ENCODE measurements at regions not wholly inside any gene's neighbourhood (a gene's known extent, or its start where the extent isn't known, plus 50 kb on each side); places are given as distances from the start of the nearest gene placed in this dataset.
"Not testable (repeated sequence)": the region's sequence is repeated elsewhere in the genome, so short reads cannot be mapped to it uniquely, and the experiment has no call there.

DNA sequence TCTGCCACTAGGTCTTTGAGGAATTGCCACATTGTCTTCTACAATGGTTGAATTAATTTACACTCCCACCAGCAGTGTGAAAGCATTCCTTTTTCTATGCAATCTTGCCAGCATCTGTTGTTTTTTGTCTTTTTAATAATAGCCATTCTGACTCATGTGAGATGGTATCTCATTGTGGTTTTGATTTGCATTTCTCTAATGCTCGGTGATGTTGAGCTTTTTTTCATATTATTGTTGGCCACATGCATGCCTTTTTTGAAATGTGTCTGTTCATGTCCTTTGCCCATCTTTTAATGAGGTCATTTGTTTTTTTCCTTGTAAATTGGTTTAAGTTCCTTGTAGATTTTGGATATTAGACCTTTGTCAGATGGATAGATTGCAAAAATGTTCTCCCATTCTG, 661.8 kb downstream of the GLUD2 start:
- not testable (repeated sequence) for DNase-seq

DNA sequence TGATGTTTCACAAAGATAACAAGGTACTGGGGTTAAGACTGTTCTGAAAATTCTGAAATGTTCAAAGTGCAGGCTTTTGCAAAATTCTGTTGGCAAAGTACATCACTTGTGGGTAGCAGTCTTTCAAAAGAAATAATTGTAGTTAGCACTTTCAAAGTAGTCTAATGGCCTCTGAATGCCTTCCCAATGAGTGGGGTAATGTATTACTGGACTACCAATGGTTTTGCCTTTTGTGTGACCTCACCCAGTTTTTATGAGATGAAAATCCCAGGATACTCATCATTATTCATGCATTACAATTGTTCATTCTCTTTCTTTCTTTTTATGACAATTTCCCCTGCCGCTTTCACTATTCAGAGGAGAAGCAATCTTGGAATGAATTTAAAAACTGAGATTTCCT, 686.1 kb downstream of the GLUD2 start:
- DNase-seq: no peak

DNA sequence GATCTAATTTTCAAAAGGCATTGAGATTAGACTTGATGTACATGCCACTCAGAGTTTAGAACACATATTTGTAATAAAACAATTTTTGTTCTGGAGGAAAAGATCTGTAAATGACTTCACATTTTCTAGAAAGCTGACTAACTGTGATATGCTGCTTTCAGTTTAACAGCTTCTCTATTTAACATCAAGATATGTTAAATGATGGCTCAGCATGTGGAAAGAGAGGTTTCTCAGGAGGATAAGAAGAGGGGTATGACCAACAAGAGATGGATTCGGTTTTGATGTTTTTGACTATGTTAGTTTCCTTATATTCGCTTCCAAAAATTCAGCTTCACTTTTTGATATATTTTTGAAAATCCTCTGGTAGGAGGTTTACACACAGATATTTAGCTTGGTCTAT, 698.7 kb downstream of the GLUD2 start:
- no peak for DNase-seq

DNA sequence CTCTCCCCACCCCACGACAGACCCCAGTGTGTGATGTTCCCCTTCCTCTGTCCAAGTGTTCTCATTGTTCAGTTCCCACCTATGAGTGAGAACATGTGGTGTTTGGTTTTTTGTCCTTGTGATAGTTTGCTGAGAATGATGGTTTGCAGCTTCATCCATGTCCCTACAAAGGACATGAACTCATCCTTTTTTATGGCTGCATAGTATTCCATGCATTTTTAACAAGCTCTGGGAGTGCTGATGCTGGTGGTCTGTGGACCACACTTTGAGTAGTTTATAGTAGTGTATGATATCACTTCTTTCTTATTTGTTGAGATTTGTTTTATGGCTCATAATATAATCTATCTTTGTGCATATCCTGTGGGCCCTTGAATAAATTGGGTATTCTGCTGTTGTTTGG, 706.2 kb downstream of the GLUD2 start:
- not testable (repeated sequence) for DNase-seq

DNA sequence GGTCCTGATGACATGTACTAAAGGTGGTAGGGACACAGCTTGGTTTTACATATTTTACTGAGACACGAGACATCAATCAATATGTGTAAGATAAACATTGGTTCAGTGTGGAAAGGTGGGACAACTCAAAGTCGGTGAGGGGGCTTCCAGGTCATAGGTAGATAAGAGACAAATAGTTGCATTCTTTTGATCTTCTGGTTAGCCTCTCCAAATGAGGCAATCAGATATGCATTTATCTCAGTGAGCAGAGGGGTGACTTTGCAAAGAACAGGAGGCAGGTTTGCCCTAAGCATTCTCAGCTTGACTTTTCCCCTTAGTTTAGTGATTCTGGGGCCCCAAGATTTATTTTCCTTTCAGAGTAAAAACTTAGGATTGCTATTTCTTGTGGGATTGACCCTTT, 706.9 kb downstream of the GLUD2 start:
- no peak for DNase-seq

DNA sequence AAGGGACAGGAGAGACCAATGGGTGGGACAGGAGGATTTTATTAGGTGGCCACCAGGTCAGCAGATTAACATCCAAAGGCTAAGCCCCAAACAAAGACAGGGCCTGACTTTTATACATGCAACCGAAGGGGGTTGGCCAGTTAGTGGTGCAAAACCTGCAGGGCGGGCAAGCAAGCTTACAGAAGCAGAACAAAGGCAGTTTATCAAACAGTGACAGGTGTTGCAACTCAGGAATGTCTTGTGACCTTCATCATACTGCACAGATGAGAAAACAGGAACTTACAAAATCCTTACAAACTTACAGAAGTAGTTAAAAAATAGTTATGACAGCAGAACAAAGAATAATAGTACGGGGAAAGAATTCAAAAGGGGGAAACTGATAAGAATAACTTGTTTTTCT, 708.1 kb downstream of the GLUD2 start:
- no peak for DNase-seq

DNA sequence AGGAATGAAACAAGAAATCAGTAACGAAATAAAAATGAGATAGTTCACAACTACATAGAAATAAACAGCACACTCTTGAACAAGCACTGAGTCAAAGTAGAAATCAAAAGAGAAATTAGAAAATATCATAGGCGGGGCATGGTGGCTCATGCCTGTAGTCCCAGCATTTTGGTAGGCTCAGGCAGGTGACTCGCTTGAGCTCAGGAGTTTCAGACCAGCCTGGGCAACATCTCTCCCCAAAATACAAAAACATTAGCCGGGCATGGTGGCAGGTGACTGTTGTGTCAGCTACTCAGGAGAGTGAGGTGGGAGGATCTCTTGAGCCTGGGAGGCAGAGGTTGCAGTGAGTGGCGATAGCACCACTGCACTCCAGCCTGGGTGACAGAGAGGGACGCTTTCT, 714.4 kb downstream of the GLUD2 start:
- no peak for DNase-seq

DNA sequence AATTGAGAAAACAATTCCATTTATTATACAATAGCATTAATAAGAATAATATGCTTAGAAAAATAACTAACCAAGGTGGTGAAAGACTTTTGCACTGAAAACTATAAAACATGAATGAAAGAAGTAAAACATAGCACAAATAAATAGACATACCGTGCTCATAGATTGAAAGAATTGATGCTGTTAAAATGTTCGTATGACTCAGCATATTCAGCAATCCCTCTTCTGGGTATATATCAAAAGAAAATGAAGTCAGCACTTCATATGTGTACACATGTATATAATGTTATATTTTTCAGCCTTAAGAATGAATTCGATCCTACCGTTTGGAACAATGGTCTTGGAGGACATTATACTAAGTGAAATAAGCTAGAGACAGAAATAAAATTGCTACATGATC, 716.3 kb downstream of the GLUD2 start:
- DNase-seq: no peak

DNA sequence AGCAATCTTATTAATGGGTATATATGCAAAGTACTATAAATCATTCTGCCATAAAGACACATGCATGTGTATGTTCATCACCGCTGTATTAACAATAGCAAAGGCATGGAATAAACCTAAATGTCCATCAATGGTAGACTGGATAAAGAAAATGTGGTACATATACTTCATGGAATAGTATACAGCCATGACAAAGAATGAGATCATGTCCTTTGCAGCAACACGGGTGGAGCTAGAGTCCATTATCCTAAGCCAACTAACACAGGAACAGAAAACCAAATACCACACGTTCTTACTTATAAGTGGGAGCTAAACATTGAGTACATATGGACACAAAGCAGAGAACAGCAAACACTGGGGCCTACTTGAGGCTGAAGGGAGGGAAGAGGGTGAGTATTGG, 720.8 kb downstream of the GLUD2 start:
- not testable (repeated sequence) for DNase-seq

DNA sequence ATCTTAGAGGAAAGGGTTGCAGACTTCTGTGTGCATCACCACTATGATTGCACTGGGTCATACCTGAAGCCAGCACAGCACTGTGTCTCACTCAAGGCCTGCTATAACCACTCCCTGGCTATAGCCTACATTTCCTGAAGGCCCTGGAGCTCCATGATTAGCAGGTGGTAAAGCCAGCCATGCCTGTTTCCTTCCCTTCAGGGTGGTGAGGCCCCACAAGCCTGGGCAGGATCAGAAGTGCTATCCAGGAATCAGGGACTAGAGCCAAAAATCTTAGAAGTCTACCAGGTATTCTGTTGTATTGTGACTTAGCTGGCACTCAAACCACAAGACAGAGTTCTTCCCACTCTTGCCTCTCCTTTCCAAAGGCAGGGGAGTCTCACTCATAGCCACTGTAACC, 734.6 kb downstream of the GLUD2 start:
- no peak for DNase-seq

DNA sequence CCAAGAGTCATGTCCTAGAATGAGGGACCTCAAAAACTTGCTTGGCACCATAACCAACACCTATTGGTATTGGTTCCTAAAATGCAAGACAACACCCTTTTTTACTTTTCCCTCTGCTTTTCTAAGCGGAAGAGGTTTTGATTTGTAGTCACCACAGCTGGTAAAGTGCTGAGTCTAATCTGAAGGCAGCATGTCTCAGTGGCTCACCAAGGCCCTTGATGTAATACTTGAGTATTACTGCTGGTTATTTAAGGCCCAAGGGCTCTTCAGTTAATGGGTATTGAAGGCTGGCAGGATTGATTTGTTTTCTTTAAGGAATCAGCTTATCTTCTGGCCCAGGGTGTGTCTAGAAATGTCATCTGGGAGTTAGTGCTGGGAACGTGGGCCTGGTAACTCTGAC, 735.1 kb downstream of the GLUD2 start:
- DNase-seq: no peak

DNA sequence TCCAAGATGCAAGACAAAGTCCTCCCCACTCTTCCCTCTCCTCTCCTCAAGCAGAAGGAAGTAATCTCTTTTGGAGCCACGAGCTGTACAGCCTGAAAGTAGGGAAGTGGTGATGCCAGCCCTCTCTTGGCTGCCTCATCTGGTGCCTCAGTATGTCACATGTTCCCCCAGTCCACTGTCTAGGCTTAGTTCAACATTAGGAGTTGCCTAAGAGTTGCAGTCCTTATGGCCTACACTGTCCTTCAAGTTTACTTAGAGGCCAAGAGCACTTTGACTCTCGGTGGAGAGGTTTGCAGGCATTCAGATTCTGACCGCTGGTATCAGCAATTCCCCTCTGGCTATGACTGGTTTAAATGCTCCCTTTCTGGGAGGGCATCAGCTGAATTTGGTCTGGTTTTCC, 735.6 kb downstream of the GLUD2 start:
- DNase-seq: no peak

DNA sequence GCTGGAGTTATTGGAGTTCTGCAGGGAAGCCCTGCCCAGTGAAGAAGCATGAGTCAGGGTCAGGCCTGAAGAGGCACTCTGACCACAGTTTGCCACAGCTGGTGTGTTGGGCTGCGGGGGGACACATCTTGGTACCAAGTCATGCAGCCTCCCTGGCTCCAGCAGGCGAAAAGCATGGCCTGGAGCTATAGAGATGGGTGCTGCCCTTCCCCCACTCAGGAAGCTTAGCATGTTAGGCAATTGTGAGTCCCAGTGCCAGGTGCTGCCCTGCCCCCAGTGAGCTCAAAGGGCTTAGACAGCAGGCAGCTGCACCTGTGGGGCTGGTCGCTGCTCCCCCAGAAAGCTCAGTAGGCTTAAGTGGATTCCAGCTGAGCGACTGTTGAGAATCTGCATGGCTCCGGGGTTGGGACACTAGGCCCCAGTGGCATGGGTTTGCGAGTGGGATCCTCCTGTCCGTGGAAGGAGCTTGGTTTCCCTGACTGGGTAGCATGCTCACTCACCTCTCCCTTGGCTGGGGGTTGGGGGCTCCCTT, 755.5 kb downstream of the GLUD2 start:
- no peak for DNase-seq

DNA sequence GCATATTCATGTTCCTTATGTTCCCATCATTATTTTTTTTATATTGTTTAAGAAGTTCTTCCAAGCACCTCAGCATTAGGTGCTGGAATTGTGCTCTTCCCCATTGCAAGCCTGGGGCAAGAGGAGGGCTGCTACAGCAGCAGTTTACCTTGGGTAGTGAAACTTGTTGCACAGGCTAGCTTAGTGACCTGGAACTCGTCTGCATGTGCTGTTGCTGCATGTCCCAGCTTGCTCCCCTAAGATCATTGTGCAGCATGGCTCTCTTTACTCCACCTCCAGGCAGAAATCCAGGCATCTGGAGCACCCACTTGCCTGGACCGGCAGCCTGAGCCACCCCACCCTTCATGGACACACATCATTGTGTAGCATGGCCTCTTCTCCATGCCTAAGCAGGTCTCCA, 776.0 kb downstream of the GLUD2 start:
- no peak for DNase-seq

DNA sequence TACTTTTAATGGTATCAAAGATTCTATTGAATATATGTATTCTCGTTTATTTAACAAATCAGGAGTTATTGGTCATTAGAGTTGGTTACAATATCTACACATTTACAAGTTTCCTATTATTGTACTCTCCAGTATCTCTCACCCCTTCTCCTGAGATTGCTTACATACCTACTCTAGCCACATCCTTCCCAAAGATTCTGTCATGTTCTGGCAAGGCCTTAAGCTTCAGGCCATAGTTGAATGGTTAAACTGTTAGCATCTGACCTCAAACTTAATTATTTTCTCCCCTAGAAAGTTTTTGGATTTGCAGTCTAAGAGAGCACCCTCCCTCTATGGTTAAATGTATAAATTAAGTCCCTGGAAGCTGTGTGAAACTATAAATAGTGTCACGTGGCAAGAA, 784.2 kb downstream of the GLUD2 start:
- DNase-seq: no peak

DNA sequence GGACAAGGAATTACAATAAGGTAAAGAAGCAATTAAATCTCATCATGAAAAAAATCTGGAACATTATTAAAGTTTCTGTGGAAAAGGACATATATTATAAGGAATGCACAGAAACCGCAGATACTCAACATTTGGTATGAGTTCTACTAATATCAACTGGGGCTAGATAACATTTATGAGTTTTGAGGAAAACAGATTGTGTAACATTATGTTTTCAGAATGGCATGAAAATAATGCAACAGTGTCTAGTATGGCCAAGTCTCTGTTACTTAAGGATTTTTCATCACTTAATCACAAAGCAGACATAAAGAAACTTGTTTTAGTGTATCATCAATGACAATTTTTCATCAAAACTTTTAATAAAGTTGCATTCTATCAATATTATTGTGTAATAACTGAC, 785.0 kb downstream of the GLUD2 start:
- DNase-seq: no peak

DNA sequence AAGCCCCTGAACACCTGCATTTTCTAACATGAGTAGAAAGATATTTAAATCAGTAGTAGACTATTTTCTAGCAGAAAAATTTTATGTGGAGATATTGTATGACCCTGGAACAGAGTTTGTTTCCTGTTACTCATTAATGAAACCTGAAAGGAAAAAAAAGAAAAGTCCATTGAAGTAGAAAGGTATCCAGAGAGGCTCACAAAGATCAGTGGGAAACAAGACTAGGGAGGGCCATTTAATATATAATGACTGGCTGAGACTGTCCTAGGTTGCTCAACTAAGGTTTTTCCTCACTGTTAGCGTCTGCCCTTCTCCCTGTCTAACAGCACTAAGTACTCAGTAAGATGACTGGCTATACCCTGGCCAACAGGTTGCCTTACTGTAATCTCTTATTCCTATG, 788.6 kb downstream of the GLUD2 start:
- no peak for DNase-seq

DNA sequence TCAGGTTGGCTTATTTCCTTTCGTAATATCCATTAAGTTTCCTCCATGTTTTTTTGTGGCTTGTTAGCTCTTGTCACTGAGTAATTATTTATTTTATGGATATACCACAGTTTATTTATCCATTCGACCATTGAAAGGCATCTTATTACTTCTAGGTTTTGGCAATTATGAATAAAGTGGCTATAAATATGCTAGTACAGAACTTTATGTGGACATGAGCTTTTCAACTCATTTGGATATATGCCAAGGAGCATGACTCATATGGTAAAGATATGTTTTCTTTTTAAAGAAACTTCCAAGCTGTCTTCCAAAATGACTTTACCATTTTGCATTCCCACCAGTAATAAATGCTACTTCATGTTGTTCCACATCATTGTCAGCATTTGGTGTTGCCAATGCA, 803.6 kb downstream of the GLUD2 start:
- no peak for DNase-seq

DNA sequence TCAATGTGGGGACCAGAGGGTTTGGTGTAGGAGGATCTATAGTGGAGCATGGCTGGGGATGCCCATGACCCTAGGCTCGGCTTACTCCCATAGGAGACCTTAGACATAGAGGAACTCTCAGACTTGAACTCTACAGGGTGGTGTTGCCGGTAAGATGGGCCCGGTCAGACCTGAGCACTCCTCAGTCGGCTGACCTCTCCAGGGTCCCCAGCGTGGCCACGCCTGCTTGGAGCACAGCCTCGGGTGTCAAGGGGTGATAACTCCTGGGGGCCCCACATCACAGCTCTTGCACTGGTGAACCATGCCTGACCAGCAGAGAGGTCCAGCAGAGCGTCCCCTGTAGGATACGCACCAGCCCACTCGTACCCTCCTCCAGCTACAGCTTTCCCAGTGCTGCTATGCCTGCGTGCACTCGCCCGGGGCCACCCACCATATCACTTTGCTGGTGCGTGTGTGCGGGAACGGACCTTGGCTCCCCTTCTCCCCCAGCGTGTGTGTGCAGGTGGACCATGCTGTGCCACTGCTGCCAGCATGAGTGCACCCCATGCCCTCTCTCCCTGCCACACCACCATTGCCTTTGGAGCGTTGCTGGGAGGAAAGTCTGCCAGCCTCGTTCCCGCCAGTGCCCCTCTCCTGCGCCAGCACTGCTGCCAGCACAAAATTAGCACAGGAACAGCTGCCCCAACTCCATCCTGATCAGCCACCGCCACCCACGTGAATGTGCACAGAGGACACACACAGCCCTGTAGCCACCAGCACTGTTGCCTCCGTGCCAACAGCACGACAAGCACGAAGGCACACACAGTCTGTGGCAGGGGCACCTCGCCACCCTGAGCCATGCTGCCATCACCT, 806.6 kb downstream of the GLUD2 start:
- no peak for DNase-seq

DNA sequence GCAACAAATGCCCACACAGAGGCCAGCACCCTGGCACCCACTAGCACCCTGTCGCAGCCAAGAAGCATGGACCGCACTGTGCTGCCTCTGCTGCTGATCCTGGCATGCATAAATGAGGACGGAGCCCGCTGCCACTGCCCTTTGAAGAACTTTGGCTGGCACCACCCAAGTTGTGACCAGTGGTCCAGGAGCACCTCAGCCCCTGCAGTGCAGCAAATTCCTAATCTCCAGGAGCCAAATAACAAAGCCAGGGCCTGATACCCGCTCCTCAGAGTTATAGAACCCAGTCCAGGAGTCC, 807.2 kb downstream of the GLUD2 start:
- DNase-seq: no peak

DNA sequence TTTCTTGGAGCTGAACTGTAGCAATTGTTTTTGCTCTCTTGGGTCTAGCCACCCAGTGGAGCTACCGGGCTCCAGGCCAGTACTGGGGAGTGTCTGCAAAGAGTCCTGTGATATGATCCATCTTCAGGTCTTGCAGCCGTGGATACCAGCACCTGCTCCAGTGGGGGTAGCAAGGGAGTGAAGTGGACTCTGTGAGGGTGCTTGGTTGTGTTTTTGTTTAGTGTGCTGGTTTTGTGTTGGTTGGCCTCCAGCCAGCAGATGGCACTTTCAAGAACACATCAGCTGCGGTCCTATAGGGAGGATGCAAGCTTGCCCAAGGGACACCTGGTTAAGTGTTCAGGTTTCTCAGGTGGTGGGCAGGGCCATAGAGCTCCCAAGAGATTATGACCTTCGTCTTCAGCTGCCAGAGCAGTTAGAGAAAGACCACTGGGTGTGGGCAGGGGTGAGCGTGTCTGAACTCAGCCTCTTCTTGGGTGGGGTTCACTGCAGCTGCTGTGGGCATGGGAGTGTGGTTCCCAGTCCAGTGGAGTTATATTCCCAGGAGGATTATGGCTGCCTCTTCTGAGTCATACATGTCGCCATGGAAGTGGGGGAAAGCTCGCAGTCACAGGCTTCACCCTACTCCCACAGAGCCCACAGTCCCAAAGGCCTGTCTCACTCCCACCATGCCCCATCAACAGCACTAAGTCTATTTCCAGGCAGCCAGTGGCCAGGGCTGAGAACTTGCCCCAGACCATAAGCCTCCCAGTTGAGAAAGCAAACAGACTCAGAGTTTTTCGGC, 811.6 kb downstream of the GLUD2 start:
- no peak for DNase-seq

DNA sequence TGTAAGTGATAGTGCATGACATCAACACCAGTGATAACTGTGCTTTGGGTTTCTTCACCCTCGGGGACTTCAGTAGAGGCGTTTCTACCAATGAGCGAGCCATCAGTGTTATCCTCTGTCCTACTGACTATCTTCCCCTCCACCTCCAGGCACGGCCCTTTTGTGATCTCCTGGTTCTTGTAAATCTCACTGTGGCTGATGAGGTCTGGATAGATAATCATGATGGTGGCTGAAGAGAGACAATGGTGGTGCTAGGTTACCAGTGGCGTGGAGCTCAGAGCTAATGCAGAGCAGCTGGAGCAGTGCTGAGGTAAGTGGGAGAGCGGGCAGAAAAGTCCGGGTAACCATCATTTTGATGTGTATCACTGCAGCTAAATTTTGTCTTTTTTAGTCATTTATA, 816.6 kb downstream of the GLUD2 start:
- DNase-seq: no peak

DNA sequence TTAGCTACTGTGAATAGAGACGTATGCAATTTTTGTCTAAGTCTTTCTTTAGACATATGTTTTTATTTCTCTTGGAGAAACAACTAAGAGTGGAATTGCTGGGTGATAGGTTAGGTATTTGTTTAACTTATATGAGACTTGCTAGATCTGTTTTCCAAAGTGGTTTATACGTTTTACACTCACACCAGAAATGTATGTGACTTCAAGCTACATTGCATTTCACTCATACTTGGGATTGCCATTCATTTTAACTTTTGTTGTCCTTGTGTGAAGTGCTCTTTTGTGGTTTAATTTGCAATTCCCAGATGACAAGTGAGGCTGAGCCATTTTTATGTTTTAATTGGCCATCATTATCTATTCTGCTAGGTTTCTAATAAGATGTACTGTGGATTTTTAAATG, 817.2 kb downstream of the GLUD2 start:
- no peak for DNase-seq

DNA sequence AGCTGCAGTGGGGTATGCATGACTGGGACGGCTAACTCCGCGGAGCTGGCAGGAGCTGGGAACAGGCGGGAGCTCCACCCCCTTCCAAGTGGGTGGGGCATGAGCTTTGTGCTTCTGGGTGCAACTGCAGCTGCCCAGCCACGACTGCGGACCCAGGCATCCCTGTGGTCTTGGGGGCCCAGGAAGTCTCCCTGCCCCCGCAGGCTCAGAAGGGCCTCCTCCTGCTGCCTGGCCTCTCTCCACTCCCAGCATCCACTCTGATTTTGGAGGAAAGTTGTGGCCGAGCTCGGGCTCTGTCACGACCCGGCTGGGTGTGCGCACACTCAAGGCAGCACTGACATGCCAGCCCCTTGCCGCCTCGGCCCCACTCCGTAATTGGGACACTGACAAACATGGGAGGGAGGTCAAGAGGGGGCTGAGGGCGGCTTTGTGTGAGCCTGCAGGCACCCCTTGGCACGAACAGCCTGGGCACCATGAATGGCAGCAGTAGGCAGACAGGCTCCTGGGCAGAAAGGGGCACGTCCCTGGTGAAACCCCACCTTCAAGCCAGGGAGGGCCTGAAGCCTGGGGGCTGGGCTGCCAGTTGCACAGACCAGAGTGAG, 822.6 kb downstream of the GLUD2 start:
- DNase-seq: no peak

Data from activated naive CD4-positive, alpha-beta T cell treated with anti-CD3 and anti-CD28 coated beads, Interleukin-2, amount 50 U/mL, for 16 hours (primary cell).